ENCODE measurements at regions not wholly inside any gene's neighbourhood (a gene's known extent, or its start where the extent isn't known, plus 50 kb on each side); places are given as distances from the start of the nearest gene placed in this dataset.

DNA sequence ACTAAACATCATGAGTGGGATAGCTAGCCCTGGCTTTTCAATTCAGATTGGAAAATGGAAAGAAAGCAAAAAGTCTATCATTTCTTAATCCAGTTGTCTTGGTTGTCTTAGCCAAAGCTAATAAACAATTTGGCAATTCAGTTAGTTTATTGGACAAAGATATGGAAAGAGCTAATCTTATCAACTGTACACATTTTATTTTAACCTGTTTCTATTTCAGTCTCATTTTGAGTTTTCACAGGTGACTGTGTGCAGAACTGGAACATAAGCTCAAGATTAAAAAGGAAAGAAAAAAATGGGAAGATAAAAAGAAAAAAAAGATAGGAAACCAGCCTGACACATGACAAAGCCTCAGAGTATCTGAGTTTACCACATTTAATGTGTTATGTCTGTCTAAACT lies 642.6 kb downstream of the SQOR start:
- Mint-ChIP-seq H3K36me3 (ENCODE audit: low read depth, unreplicated experiment) (no peaks in the 10 kb centered on the region), H3K4me1 (ENCODE audit: unreplicated experiment) (no peaks in the 10 kb centered on the region), H3K27ac (ENCODE audit: unreplicated experiment) (no peak overlapping the region), H3K4me3 (ENCODE audit: unreplicated experiment) (no peak overlapping the region), H3K27me3 (ENCODE audit: unreplicated experiment) (no peaks in the 10 kb centered on the region), H3K9me3 (ENCODE audit: unreplicated experiment) (peaks cover 24% of the 10 kb centered on the region)
- TF ChIP-seq, protein P1, sequence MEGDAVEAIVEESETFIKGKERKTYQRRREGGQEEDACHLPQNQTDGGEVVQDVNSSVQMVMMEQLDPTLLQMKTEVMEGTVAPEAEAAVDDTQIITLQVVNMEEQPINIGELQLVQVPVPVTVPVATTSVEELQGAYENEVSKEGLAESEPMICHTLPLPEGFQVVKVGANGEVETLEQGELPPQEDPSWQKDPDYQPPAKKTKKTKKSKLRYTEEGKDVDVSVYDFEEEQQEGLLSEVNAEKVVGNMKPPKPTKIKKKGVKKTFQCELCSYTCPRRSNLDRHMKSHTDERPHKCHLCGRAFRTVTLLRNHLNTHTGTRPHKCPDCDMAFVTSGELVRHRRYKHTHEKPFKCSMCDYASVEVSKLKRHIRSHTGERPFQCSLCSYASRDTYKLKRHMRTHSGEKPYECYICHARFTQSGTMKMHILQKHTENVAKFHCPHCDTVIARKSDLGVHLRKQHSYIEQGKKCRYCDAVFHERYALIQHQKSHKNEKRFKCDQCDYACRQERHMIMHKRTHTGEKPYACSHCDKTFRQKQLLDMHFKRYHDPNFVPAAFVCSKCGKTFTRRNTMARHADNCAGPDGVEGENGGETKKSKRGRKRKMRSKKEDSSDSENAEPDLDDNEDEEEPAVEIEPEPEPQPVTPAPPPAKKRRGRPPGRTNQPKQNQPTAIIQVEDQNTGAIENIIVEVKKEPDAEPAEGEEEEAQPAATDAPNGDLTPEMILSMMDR (IDR thresholded peaks at IDR 0.05; ENCODE audit: unreplicated experiment) = no peak
- DNase-seq (ENCODE audit: low spot score) = no peak

DNA sequence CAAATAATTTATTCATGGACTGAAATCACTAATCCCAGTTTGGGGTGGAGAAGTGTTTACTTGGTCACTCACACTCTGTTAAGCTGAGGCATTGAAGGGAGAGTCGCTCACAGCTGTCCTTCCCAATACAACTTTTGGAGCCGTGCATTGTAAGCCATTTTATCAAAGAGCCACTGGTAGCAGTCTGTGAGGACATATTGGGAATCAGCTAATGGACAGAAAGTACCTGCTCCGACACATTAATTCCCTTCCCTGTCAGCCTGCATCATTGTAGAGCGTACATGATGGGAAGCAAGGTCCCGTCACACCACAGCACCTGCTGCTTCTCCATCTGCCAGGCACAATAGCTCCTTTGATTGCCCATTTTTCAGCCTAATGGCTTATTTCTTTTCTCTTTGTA lies 643.2 kb downstream of the SQOR start:
- H3K4me3 Mint-ChIP-seq (ENCODE audit: unreplicated experiment) = no peak overlapping the region
- no peak overlapping the region for H3K27ac Mint-ChIP-seq (ENCODE audit: unreplicated experiment)
- no peaks in the 10 kb centered on the region for H3K27me3 Mint-ChIP-seq (ENCODE audit: unreplicated experiment)
- peaks cover 24% of the 10 kb centered on the region for H3K9me3 Mint-ChIP-seq (ENCODE audit: unreplicated experiment)
- no peaks in the 10 kb centered on the region for H3K36me3 Mint-ChIP-seq (ENCODE audit: low read depth, unreplicated experiment)
- no peaks in the 10 kb centered on the region for H3K4me1 Mint-ChIP-seq (ENCODE audit: unreplicated experiment)
- TF ChIP-seq, protein P1 (IDR thresholded peaks at IDR 0.05; ENCODE audit: unreplicated experiment) = no peak
- no peak for DNase-seq (ENCODE audit: low spot score)

DNA sequence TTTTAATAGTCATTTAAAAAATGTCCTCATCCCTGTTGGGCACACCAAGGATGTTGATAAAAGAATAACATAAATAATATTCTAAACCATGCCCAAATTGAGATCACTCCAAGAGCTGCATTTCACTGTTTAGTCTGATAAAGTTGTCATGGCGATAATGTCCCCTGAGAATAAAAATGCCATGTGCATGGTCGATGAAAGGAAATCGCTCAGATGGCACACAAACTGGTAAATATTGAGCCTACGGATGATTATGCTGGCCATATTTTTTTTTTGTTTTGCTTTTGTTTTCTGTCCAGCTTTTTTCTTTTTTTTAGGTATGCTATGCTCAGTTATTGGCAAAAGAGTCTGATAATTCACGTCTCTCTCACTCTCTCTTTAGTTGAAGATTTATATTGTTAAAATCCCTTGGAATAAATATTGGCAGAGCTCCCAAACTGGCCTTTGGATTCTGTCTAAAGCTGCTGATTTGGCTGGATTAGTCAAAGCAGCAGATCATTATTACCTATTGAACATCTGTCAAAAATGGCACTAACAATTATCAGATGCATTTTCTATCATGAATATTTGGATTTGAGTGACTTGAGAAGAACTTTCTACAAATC lies 643.8 kb downstream of the SQOR start:
- H3K4me1 Mint-ChIP-seq (ENCODE audit: unreplicated experiment) = no peaks in the 10 kb centered on the region
- H3K36me3 Mint-ChIP-seq (ENCODE audit: low read depth, unreplicated experiment) = no peaks in the 10 kb centered on the region
- peaks cover 24% of the 10 kb centered on the region for H3K9me3 Mint-ChIP-seq (ENCODE audit: unreplicated experiment)
- no peak overlapping the region for H3K4me3 Mint-ChIP-seq (ENCODE audit: unreplicated experiment)
- no peak overlapping the region for H3K27ac Mint-ChIP-seq (ENCODE audit: unreplicated experiment)
- DNase-seq (ENCODE audit: low spot score) = no peak
- TF ChIP-seq, protein P1 (IDR thresholded peaks at IDR 0.05; ENCODE audit: unreplicated experiment) = no peak
- no peaks in the 10 kb centered on the region for H3K27me3 Mint-ChIP-seq (ENCODE audit: unreplicated experiment)

DNA sequence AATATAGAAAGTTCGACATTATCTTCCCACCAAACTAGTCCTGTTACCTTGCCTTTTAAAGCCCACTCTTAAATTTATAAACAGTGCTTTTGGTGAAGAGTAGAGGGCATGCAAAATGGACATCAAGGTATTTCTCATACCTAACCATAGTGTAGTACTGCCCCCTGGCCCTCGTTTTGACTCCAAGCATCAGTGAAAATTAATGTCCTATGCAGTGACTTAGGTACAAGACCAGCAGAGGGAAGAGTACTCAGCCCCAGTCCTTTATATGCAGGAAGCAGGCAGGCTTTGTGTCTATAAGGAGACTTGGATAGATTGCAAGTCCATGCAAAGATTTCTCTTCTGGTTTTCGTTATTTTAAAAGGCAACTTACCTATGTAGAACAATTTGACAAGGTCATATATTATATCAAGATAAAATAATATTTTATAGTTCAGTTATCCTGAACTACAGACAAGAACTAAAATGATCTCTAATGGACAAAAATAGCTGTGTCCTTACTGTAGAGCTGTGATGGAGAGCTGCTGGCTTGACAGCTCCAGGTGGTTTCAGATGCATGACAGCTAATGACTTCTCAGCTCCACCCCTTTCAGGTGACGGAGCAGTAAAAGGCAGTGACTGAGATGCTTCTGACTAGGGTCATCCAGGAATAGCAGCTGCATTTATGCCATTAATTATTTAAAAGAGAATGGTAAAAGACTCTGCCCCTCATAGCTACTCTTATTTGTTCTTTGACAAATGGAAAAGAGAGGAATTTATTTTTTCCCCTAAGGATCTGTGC lies 646.1 kb downstream of the SQOR start:
- Mint-ChIP-seq H3K27me3 (ENCODE audit: unreplicated experiment) (no peaks in the 10 kb centered on the region), H3K4me1 (ENCODE audit: unreplicated experiment) (no peaks in the 10 kb centered on the region), H3K27ac (ENCODE audit: unreplicated experiment) (no peak overlapping the region), H3K9me3 (ENCODE audit: unreplicated experiment) (peaks cover 27% of the 10 kb centered on the region), H3K36me3 (ENCODE audit: low read depth, unreplicated experiment) (no peaks in the 10 kb centered on the region), H3K4me3 (ENCODE audit: unreplicated experiment) (no peak overlapping the region)
- TF ChIP-seq, protein P1 (IDR thresholded peaks at IDR 0.05; ENCODE audit: unreplicated experiment) = no peak
- no peak for DNase-seq (ENCODE audit: low spot score)

DNA sequence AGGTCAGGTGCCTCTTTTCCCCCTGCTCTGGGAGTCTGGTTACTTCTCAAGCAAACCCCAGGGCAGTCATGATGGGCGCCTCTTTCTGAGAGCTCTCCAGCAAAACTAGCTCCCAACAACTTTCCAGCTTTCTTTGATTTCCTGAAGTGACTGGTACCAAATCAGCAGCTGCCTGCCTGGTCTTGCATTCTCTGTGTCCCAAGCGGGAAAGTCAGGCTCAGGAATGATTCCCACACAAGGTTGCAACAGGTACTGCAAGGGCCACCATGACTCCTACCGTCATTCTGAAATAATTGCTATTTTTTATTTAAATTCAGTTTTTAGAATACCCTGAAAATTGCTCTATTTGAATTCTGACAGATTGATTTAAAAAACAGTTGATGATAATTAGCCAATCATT lies 658.7 kb downstream of the SQOR start:
- DNase-seq (ENCODE audit: low spot score) = no peak
- Mint-ChIP-seq H3K27ac (ENCODE audit: unreplicated experiment) (no peak overlapping the region), H3K4me3 (ENCODE audit: unreplicated experiment) (no peak overlapping the region), H3K4me1 (ENCODE audit: unreplicated experiment) (no peaks in the 10 kb centered on the region), H3K36me3 (ENCODE audit: low read depth, unreplicated experiment) (peaks cover 5% of the 10 kb centered on the region), H3K9me3 (ENCODE audit: unreplicated experiment) (peaks cover 23% of the 10 kb centered on the region), H3K27me3 (ENCODE audit: unreplicated experiment) (no peaks in the 10 kb centered on the region)
- TF ChIP-seq, protein P1 (IDR thresholded peaks at IDR 0.05; ENCODE audit: unreplicated experiment) = no peak

All from endothelial cell (in vitro differentiated cells).